ENCODE measurements at regions not wholly inside any gene's neighbourhood (a gene's known extent, or its start where the extent isn't known, plus 50 kb on each side); places are given as distances from the start of the nearest gene placed in this dataset.

DNA sequence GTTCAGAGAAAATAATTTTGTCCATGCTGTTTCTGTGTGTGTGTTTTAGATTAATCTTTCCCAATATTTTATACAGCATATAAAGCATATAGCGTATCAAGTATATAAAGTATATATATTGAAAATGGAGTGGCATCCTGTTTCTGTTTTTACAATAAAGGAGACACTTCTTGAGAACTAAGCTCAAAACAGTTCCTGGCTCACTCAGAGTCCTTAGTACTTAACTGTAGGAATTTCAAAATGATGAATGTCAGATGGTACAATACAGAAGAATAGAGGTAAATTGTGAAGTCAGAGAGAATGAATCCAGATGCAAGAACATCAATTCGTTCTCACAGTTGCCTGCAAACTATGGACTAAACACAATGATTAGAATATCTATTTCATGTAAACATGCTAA, 68.7 kb upstream of the TAS2R1 start:
- H3K27me3 Mint-ChIP-seq = no peaks in the 10 kb centered on the region
- H3K4me1 Mint-ChIP-seq = no peaks in the 10 kb centered on the region
- H3K4me3 Mint-ChIP-seq = no peak overlapping the region
- DNase-seq = no peak
- peaks cover 0 to 18% of the 10 kb centered on the region in 2 donors for H3K9me3 Mint-ChIP-seq
- H3K27ac Mint-ChIP-seq = no peak overlapping the region
- no peak for ATAC-seq

DNA sequence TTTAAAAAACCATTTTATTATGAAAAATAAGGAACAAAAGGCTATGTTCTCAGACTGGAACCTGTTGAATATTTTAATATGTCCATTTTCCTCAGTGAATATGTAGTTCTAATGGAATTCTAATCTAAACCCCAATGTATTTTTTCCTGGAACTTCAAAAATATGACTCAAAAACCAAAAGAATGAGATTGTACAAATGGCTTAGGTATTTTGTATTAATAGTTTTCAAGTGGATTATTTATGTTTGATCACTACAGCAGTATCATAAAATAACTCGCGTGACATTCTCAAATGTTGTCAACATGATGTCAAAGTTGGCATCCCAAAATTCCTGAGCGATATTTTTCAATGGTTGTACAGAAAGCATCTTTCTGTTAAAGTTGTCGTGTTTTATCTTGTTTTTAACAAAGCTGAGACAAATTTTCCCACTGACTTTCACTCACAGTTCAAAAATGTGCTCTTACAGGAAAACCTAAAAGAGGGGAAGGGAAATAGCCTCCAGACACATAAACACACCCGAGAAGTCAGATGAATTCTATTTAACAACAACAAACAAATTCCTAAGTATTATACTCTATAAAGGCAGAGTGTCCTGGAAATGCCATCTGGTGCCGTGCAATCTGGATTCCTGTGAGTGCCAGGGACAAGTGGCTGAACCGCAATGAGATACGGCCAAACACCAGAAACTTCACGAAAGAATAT, 68.1 kb upstream of the TAS2R1 start:
- no peak for ATAC-seq
- Mint-ChIP-seq H3K4me1 (no peaks in the 10 kb centered on the region), H3K9me3 (peaks cover 0 to 18% of the 10 kb centered on the region in 2 donors), H3K27ac (no peak overlapping the region), H3K4me3 (no peak overlapping the region), H3K27me3 (no peaks in the 10 kb centered on the region)
- DNase-seq = no peak

DNA sequence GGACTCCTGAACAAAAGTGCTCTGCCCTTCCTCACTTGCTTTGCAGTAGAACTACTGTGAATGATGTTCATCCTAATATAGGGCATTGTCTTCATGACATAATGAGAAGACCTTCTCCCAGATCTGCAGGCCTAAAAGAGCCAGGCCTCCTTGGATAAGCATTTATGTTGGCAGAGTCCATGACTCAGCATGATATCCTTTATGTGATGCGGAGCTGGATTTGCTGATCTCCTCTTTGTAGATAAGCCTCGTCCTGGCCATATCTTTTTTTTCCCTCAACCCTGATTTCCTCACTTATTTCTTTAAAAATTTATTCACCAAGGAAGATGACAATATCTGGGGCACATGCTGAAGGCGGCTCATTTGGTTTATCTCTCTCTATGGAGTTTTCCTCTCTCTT, 62.4 kb upstream of the TAS2R1 start:
- ATAC-seq = no peak
- H3K27me3 Mint-ChIP-seq = no peaks in the 10 kb centered on the region
- H3K4me1 Mint-ChIP-seq = no peaks in the 10 kb centered on the region

DNA sequence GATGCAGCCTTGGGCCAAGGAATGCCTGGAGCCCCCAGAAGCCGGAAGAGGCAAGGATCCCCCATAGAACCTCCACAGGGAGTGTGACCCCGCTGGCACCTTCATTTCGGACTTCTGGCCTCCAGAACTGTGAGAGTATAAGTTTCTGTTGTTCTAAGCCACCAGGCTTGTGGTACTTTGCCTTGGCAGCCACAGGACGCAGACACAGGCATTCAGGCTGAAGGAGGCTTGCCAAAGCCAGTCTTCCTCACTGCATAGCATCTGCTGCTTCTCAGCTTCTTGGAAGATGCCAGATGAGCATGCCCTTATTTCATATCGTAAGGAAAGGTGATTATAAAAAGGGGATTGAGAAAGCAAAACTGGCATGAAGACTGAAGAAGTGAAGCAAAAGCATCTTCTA, 61.1 kb upstream of the TAS2R1 start:
- no peaks in the 10 kb centered on the region for H3K27me3 Mint-ChIP-seq
- DNase-seq (no peak), ATAC-seq (no peak)
- no peak overlapping the region for H3K4me3 Mint-ChIP-seq
- H3K4me1 Mint-ChIP-seq = no peaks in the 10 kb centered on the region
- H3K27ac Mint-ChIP-seq = no peak overlapping the region
- H3K9me3 Mint-ChIP-seq = peaks cover 0 to 3% of the 10 kb centered on the region in 2 donors

More for the DNA sequence above, 62.4 kb upstream of the TAS2R1 start:
- Mint-ChIP-seq H3K27ac (no peak overlapping the region), H3K9me3 (no peaks in the 10 kb centered on the region), H3K4me3 (no peak overlapping the region)
- DNase-seq = no peak

- H3K9me3 Mint-ChIP-seq = peaks cover 0 to 5% of the 10 kb centered on the region in 2 donors
- H3K27me3 Mint-ChIP-seq = no peaks in the 10 kb centered on the region
- H3K4me3 Mint-ChIP-seq = no peak overlapping the region
- DNase-seq = no peak
- H3K27ac Mint-ChIP-seq = no peak overlapping the region
- no peak for ATAC-seq
- no peaks in the 10 kb centered on the region for H3K4me1 Mint-ChIP-seq
Measured at GRCh38 chr5:9690751-9691150, 60.6 kb upstream of the TAS2R1 start.

DNA sequence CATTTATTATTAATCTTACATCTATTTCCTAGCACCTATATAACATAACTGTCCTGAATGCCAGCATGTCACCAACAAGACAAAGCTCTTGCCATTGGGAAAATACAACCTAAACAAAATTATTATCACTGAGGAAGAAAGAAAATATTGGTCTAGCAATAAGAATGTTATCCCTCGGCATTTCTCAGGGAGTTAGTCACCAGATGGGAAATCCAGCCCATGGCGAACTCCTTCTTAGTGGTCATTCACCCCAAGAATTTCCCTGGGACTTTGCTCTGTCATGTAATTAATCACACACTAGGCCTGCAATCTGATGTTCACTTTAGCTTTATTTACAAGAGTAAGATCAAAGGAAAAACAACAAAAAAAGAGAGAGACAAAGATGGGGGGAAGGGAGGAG, 56.1 kb upstream of the TAS2R1 start:
- ATAC-seq (no peak), DNase-seq (no peak)
- H3K27me3 Mint-ChIP-seq = no peaks in the 10 kb centered on the region
- H3K4me3 Mint-ChIP-seq = no peak overlapping the region
- no peak overlapping the region for H3K27ac Mint-ChIP-seq
- H3K9me3 Mint-ChIP-seq = peaks cover 0 to 10% of the 10 kb centered on the region in 2 donors
- no peaks in the 10 kb centered on the region for H3K4me1 Mint-ChIP-seq

GRCh38 chr5:9681706-9682105, 51.6 kb upstream of the TAS2R1 start:
- Mint-ChIP-seq H3K4me1 (no peaks in the 10 kb centered on the region), H3K27ac (no peak overlapping the region), H3K9me3 (peaks cover 11 to 29% of the 10 kb centered on the region in 2 donors), H3K4me3 (no peak overlapping the region), H3K27me3 (no peaks in the 10 kb centered on the region)
- DNase-seq (no peak), ATAC-seq (no peak)

Measured in stimulated activated naive CD8-positive, alpha-beta T cell treated with anti-CD3 and anti-CD28 coated beads, Interleukin-15, amount 100 ng/mL, for 72 hours (primary cell).